Loucy (cell line): ENCODE measurements at regions not wholly inside any gene's neighbourhood (a gene's known extent, or its start where the extent isn't known, plus 50 kb on each side); places are given as distances from the start of the nearest gene placed in this dataset.
"Not testable (repeated sequence)": the region's sequence is repeated elsewhere in the genome, so short reads cannot be mapped to it uniquely, and the experiment has no call there.

ENCODE experiments used
- H2AFZ ChIP-seq: fragments of 200-600 bp; sonication (generic); 2 replicates; pipeline ENCODE4 v1.6.0; 2016; ENCODE audit warnings: antibody characterized with exemption, mild to moderate bottlenecking, low read length, moderate library complexity
- H3F3A ChIP-seq: fragments of 200-600 bp; 2 replicates; pipeline ENCODE4 v1.6.0; 2016; ENCODE audit warnings: antibody characterized with exemption, low read depth, mild to moderate bottlenecking
- H3K27me3 ChIP-seq: fragments of 200-600 bp; sonication (generic); 2 replicates; pipeline ENCODE4 v1.6.1; 2014; ENCODE audit warnings: low read length, mild to moderate bottlenecking; ENCODE audit not compliant: insufficient read depth, poor library complexity, severe bottlenecking
- H3K36me3 ChIP-seq: fragments of 200-600 bp; sonication (generic); 2 replicates; pipeline ENCODE4 v1.6.1; 2016; ENCODE audit warnings: low read length; ENCODE audit not compliant: insufficient read depth
- H3K4me1 ChIP-seq: fragments of 200-600 bp; sonication (generic); 2 replicates; pipeline ENCODE4 v1.5.1; 2014; ENCODE audit warnings: low read length, mild to moderate bottlenecking; ENCODE audit not compliant: insufficient read depth, poor library complexity, severe bottlenecking
- H3K4me2 ChIP-seq: fragments of 200-600 bp; sonication (generic); 2 replicates; pipeline ENCODE4 v1.6.0; 2014; ENCODE audit warnings: antibody characterized with exemption, low read length, low read depth, mild to moderate bottlenecking; ENCODE audit not compliant: poor library complexity, severe bottlenecking
- H3K4me3 ChIP-seq: fragments of 200-600 bp; sonication (generic); 2 replicates; pipeline ENCODE4 v1.5.1; 2014; ENCODE audit warnings: low read length, mild to moderate bottlenecking, mixed read lengths; ENCODE audit not compliant: poor library complexity, severe bottlenecking
- H3K79me2 ChIP-seq: fragments of 200-600 bp; sonication (generic); 2 replicates; pipeline ENCODE4 v1.6.1; 2014; ENCODE audit warnings: low read length; ENCODE audit not compliant: insufficient read depth
- H3K9ac ChIP-seq: fragments of 200-600 bp; sonication (generic); 2 replicates; pipeline ENCODE4 v1.6.0; 2014; ENCODE audit warnings: mild to moderate bottlenecking, low read depth, low read length, moderate library complexity; ENCODE audit not compliant: poor library complexity, severe bottlenecking
- H3K9me2 ChIP-seq: fragments of 200-600 bp; sonication (generic); replicated peaks from 2 replicates; pipeline ENCODE4 v1.6.1; 2016; ENCODE audit warnings: low read depth, low read length, mixed read lengths
- H3K9me3 ChIP-seq: fragments of 200-600 bp; sonication (generic); 2 replicates; pipeline ENCODE4 v1.6.1; 2014; ENCODE audit warnings: mild to moderate bottlenecking, antibody characterized with exemption, low read length, low read depth; ENCODE audit not compliant: insufficient read depth
- H4K20me1 ChIP-seq: fragments of 200-600 bp; sonication (generic); 2 replicates; pipeline ENCODE4 v1.6.0; 2014; ENCODE audit warnings: antibody characterized with exemption, low read length, mild to moderate bottlenecking; ENCODE audit not compliant: insufficient read depth, poor library complexity, severe bottlenecking
- CTCF ChIP-seq: fragments of 200-600 bp; sonication (generic); conservative IDR thresholded peaks from 2 replicates; pipeline ENCODE4 v1.5.1; 2014; ENCODE audit warnings: mild to moderate bottlenecking, antibody characterized with exemption, low read length
- EZH2phosphoT487 ChIP-seq: fragments of 200-600 bp; IDR thresholded peaks from 2 replicates; pipeline ENCODE4 v1.6.1; 2018; ENCODE audit warnings: antibody characterized with exemption, mild to moderate bottlenecking, moderate library complexity, borderline replicate concordance

- not testable (repeated sequence) for H3F3A ChIP-seq, H3K4me3 ChIP-seq, H3K36me3 ChIP-seq, H3K79me2 ChIP-seq, H3K9me2 ChIP-seq, H4K20me1 ChIP-seq, H3K9me3 ChIP-seq, H3K27me3 ChIP-seq
- H3K9ac ChIP-seq: peak overlapping the region; percentile 46
- H2AFZ ChIP-seq: peak overlapping the region; percentile 77
- peak overlapping the region; percentile 61 for H3K4me2 ChIP-seq
- TF ChIP-seq CTCF: peak; percentile 82
- H3K4me1 ChIP-seq: peaks cover 30% of the 10 kb centered on the region
Measured at GRCh38 chr1:148371551-148371994, 111.5 kb downstream of the PPIAL4G start.

DNA sequence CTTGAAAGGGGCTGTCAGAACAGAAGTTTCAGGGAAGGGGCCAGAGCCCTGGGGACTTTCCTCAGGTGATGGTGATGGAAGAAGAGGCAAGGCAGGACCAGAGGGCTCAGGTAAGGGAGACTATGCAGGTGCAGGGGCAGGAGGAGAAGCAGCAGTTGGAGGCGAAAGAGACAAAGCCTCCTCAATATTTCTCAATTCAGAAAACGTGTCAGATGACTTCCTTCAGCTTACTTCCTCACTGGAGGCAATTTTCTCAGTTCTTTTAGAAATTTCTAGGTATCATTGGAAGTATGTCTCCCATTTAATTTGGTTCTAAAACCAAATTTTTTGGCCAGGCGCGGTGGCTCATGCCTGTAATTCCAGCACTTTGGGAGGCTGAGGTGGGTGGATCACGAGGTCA is 112.4 kb downstream of the PPIAL4G start:
- Histone ChIP-seq H2AFZ (peak overlapping the region; percentile 55; the same call in 1 of the 2 replicates), H3K4me1 (peaks cover 30% of the 10 kb centered on the region)

GRCh38 chr1:148367596-148367995 is 115.5 kb downstream of the PPIAL4G start:
- no peak overlapping the region for H3K4me3 ChIP-seq
- H3K79me2 ChIP-seq: no peaks in the 10 kb centered on the region
- H4K20me1 ChIP-seq: no peaks in the 10 kb centered on the region
- H3K9ac ChIP-seq: no peak overlapping the region
- H3F3A ChIP-seq: no peaks in the 10 kb centered on the region
- peaks cover 35% of the 10 kb centered on the region for H3K4me1 ChIP-seq
- no peaks in the 10 kb centered on the region for H3K36me3 ChIP-seq
- no peaks in the 10 kb centered on the region for H3K9me2 ChIP-seq
- H3K27me3 ChIP-seq: no peaks in the 10 kb centered on the region
- TF ChIP-seq EZH2phosphoT487 (no peak), CTCF (no peak)
- no peak overlapping the region for H2AFZ ChIP-seq
- H3K4me2 ChIP-seq: no peak overlapping the region
- no peaks in the 10 kb centered on the region for H3K9me3 ChIP-seq

More for the DNA sequence above, 112.4 kb downstream of the PPIAL4G start:
- not testable (repeated sequence) for H3K36me3 ChIP-seq, H4K20me1 ChIP-seq, H3K27me3 ChIP-seq, H3K4me3 ChIP-seq, H3K9me3 ChIP-seq, H3K9ac ChIP-seq, H3K79me2 ChIP-seq, H3K4me2 ChIP-seq, H3K9me2 ChIP-seq, H3F3A ChIP-seq

GRCh38 chr1:148366136-148366753 is 116.9 kb downstream of the PPIAL4G start:
- not testable (repeated sequence) for H3K79me2 ChIP-seq, H3K9me3 ChIP-seq, H3F3A ChIP-seq, H3K36me3 ChIP-seq, H3K27me3 ChIP-seq, H3K4me2 ChIP-seq, H4K20me1 ChIP-seq, H3K9ac ChIP-seq, H2AFZ ChIP-seq, H3K9me2 ChIP-seq, H3K4me3 ChIP-seq
- peaks cover 24% of the 10 kb centered on the region for H3K4me1 ChIP-seq

DNA sequence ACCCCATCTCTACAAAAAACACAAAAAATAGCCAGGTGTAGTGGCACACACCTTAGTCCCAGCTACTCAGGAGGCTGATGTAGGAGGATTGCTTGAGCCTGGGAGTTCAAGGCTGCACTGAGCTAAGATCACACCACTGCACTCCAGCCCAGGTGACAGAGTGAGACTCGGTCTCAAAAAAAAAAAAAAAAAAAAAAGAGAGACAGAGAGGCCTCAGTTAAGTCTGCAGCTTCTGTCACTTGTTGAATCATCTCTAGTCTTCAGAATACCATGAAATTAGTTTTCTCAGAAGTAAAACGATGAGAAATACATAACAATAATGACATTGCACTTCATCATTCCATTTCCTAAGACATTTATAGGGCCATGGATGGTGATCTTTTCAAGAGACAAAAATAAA is 118.0 kb downstream of the PPIAL4G start:
- not testable (repeated sequence) for H3K79me2 ChIP-seq, H3K27me3 ChIP-seq, H3K4me3 ChIP-seq, H3K9ac ChIP-seq, H2AFZ ChIP-seq, H4K20me1 ChIP-seq, H3K4me2 ChIP-seq, H3K36me3 ChIP-seq, H3K9me2 ChIP-seq, H3K9me3 ChIP-seq, H3F3A ChIP-seq
- H3K4me1 ChIP-seq: peaks cover 18% of the 10 kb centered on the region

- not testable (repeated sequence) for H2AFZ ChIP-seq, H4K20me1 ChIP-seq, H3K36me3 ChIP-seq, H3F3A ChIP-seq, H3K9ac ChIP-seq, H3K27me3 ChIP-seq, H3K9me2 ChIP-seq, H3K9me3 ChIP-seq, H3K79me2 ChIP-seq, H3K4me3 ChIP-seq
- Histone ChIP-seq H3K4me2 (peak overlapping the region; percentile 36), H3K4me1 (peaks cover 18% of the 10 kb centered on the region)
Measured at GRCh38 chr1:148363979-148364378, 119.1 kb downstream of the PPIAL4G start.
